ENCODE measurements at regions not wholly inside any gene's neighbourhood (a gene's known extent, or its start where the extent isn't known, plus 50 kb on each side); places are given as distances from the start of the nearest gene placed in this dataset.

- no peak for DNase-seq
Measured at GRCh38 chr4:121526509-121526908, 145.7 kb upstream of the QRFPR start.

- peak in 1 of 58 donors; percentile 0 for DNase-seq
Measured at GRCh38 chr4:121519236-121519838, 138.5 kb upstream of the QRFPR start.

GRCh38 chr4:121517241-121517640 is 136.4 kb upstream of the QRFPR start:
- DNase-seq: no peak

GRCh38 chr4:121514443-121514842 is 133.6 kb upstream of the QRFPR start:
- DNase-seq: no peak

- DNase-seq: no peak
Measured at GRCh38 chr4:121510341-121510874, 129.6 kb upstream of the QRFPR start.

- no peak for DNase-seq
Measured at GRCh38 chr4:121485190-121485804, 104.5 kb upstream of the QRFPR start.

- peak in 1 of 58 donors; percentile 0 for DNase-seq
Measured at GRCh38 chr4:121484633-121485032, 103.8 kb upstream of the QRFPR start.

GRCh38 chr4:121479808-121480207 is 99.0 kb upstream of the QRFPR start:
- no peak for DNase-seq

GRCh38 chr4:121477480-121477879 is 96.7 kb upstream of the QRFPR start:
- no peak for DNase-seq

- DNase-seq: no peak
Measured at GRCh38 chr4:121477079-121477478, 96.3 kb upstream of the QRFPR start.

GRCh38 chr4:121472937-121473721 is 92.3 kb upstream of the QRFPR start:
- DNase-seq: no peak

GRCh38 chr4:121464854-121465253 is 84.0 kb upstream of the QRFPR start:
- DNase-seq: no peak

- DNase-seq: peak in 17 of 58 donors; percentile 2 to 61 (median 13)
Measured at GRCh38 chr4:121462660-121463261, 81.9 kb upstream of the QRFPR start.

- DNase-seq: no peak
Measured at GRCh38 chr4:121459026-121459425, 78.2 kb upstream of the QRFPR start.

- no peak for DNase-seq
Measured at GRCh38 chr4:121457278-121457875, 76.6 kb upstream of the QRFPR start.

- DNase-seq: no peak
Measured at GRCh38 chr4:121455285-121455684, 74.5 kb upstream of the QRFPR start.

- DNase-seq: no peak
Measured at GRCh38 chr4:121454251-121454979, 73.6 kb upstream of the QRFPR start.

- no peak for DNase-seq
Measured at GRCh38 chr4:121451310-121451709, 70.5 kb upstream of the QRFPR start.

- no peak for DNase-seq
Measured at GRCh38 chr4:121449416-121449815, 68.6 kb upstream of the QRFPR start.

GRCh38 chr4:121448231-121448630 is 67.4 kb upstream of the QRFPR start:
- no peak for DNase-seq

GRCh38 chr4:121439669-121440068 is 58.9 kb upstream of the QRFPR start:
- no peak for DNase-seq
